Natural killer cell (primary cell): ENCODE measurements at regions not wholly inside any gene's neighbourhood (a gene's known extent, or its start where the extent isn't known, plus 50 kb on each side); places are given as distances from the start of the nearest gene placed in this dataset.

ENCODE experiments used
- ATAC-seq, 3 donors: fragments of 150-1000 bp in 2 of 3; fragments of 200-7000 bp in 1 of 3; cut with Tn5 transposase; 1 replicate in 1 of 3; 2 replicates in 2 of 3; pipeline ENCODE4 v1.10.0; 2021; ENCODE audit warnings: mild to moderate bottlenecking in 2 of 3, moderate library complexity in 2 of 3
- DNase-seq, 2 donors: peaks; one replicate each; pipeline versions ENCODE4 v3.0.0 to v3.0.0-alpha.2; 2013 to 2021; ENCODE audit warnings: mixed read lengths in 1 of 2
- H3K27ac ChIP-seq: one replicate; pipeline ENCODE4 v1.5.1; 2013; ENCODE audit warnings: mild to moderate bottlenecking, low read length
- H3K27me3 ChIP-seq: one replicate; pipeline ENCODE4 v1.6.1; 2013; ENCODE audit warnings: low read length; ENCODE audit not compliant: control insufficient read depth, insufficient read depth
- H3K36me3 ChIP-seq: one replicate; pipeline ENCODE4 v1.6.1; 2013; ENCODE audit warnings: low read length; ENCODE audit not compliant: control insufficient read depth, insufficient read depth
- H3K4me1 ChIP-seq: one replicate; pipeline ENCODE4 v1.6.1; 2013; ENCODE audit warnings: low read length; ENCODE audit not compliant: control insufficient read depth, insufficient read depth
- H3K4me3 ChIP-seq: one replicate; pipeline ENCODE4 v1.5.1; 2013; ENCODE audit warnings: low read length
- H3K9me3 ChIP-seq: one replicate; pipeline ENCODE4 v1.6.1; 2013; ENCODE audit warnings: low read length; ENCODE audit not compliant: control insufficient read depth, insufficient read depth
- H3K27ac Mint-ChIP-seq, 2 donors: one replicate each; pipeline ENCODE4 v1.8.0; 2022; ENCODE audit warnings: mild to moderate bottlenecking in 2 of 2, mixed read lengths in 2 of 2, moderate library complexity in 1 of 2
- H3K27me3 Mint-ChIP-seq, 2 donors: one replicate each; pipeline ENCODE4 v1.8.0; 2022; ENCODE audit warnings: low read depth in 2 of 2, mixed read lengths in 2 of 2
- H3K36me3 Mint-ChIP-seq: one replicate; pipeline ENCODE4 v1.8.0; 2022; ENCODE audit warnings: mixed read lengths
- H3K4me1 Mint-ChIP-seq, 2 donors: one replicate each; pipeline ENCODE4 v1.8.0; 2022; ENCODE audit warnings: mixed read lengths in 2 of 2
- H3K4me3 Mint-ChIP-seq: one replicate; pipeline ENCODE4 v1.8.0; 2022; ENCODE audit warnings: mild to moderate bottlenecking, moderate library complexity, mixed read lengths
- H3K9me3 Mint-ChIP-seq, 2 donors: one replicate each; pipeline ENCODE4 v1.8.0; 2022; ENCODE audit warnings: mixed read lengths in 2 of 2
- WGBS: methylation state at CpG from one replicate; pipeline ENCODE4 v1.1.7; 2013; ENCODE audit warnings: missing lambda C conversion rate; ENCODE audit not compliant: insufficient coverage; 5-methylcytosine and 5-hydroxymethylcytosine counted together
- intact Hi-C: fragments of 100-400 bp; cut with micrococcal nuclease; formaldehyde crosslinking; loops from one replicate; pipeline ENCODE4 v1.14.2; 2022
- TF ChIP-seq, protein P1 (sequence below): fragments of 200-600 bp; IDR thresholded peaks from one replicate; pipeline ENCODE4 v1.8.0; 2022; ENCODE audit warnings: antibody characterized with exemption

DNA sequence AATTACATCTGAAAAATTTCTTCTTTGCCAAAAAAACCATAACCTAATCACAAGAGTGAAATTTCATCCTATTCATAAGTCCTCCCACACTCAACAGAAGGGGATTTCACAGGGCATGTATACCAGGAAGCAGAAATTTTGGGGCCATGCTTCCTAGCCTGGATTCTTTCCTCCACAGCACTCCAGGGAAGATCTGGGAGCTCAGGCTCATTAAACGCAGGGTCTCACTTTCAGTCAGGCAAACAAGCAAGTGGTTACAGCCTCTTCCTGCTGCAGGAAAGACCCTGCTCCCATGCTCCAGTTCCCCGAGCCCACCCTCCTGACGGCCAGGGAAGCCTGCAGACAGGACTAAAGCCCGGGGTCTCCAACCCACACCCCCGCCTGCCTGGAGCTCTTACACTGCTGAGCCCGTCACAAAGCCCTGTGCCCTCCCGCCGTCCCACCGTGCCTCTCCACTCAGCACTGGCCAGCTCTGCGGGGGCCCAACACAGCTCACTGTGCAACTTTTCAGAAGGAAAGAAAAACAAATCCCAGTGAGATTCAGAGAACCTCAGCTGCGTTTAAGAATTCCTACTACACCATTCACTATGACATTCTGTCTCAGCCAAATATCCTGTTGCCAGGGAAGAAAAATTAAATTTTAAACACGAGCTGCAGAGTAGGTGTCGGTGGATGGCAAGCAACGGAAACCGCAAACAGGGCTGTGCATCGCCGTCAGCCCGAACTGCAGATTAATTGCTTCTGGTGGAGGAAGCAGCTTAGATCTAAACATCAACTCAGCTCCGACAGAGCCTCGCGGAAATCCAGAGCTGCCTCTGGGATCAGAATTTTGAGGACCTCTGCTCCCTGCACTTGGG lies 106.7 kb upstream of the SFSWAP start:
- Histone ChIP-seq H3K4me1 (peaks cover 56% of the 10 kb centered on the region), H3K4me3 (peak overlapping the region; percentile 18), H3K9me3 (no peaks in the 10 kb centered on the region), H3K27me3 (no peaks in the 10 kb centered on the region), H3K27ac (peak overlapping the region; percentile 72), H3K36me3 (no peaks in the 10 kb centered on the region)
- 4% methylated on average over 21 of the region's 21 CpGs for WGBS
- intact Hi-C loops: loop anchor here (10.0 kb wide), 1 partner anchor 111 kb away; the partner anchor contains the start of gene SFSWAP
- H3K36me3 Mint-ChIP-seq: no peaks in the 10 kb centered on the region
- H3K9me3 Mint-ChIP-seq: no peaks in the 10 kb centered on the region
- peak overlapping the region; percentile 70 to 80 for H3K27ac Mint-ChIP-seq
- peaks cover 78 to 86% of the 10 kb centered on the region in 2 donors for H3K4me1 Mint-ChIP-seq
- TF ChIP-seq, protein P1, sequence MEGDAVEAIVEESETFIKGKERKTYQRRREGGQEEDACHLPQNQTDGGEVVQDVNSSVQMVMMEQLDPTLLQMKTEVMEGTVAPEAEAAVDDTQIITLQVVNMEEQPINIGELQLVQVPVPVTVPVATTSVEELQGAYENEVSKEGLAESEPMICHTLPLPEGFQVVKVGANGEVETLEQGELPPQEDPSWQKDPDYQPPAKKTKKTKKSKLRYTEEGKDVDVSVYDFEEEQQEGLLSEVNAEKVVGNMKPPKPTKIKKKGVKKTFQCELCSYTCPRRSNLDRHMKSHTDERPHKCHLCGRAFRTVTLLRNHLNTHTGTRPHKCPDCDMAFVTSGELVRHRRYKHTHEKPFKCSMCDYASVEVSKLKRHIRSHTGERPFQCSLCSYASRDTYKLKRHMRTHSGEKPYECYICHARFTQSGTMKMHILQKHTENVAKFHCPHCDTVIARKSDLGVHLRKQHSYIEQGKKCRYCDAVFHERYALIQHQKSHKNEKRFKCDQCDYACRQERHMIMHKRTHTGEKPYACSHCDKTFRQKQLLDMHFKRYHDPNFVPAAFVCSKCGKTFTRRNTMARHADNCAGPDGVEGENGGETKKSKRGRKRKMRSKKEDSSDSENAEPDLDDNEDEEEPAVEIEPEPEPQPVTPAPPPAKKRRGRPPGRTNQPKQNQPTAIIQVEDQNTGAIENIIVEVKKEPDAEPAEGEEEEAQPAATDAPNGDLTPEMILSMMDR: no peak
- DNase-seq (peak in 1 of 2 donors; percentile 73), ATAC-seq (peak; percentile 67 to 81 (median 69))
- H3K27me3 Mint-ChIP-seq: no peaks in the 10 kb centered on the region
- peak overlapping the region; percentile 86 for H3K4me3 Mint-ChIP-seq

DNA sequence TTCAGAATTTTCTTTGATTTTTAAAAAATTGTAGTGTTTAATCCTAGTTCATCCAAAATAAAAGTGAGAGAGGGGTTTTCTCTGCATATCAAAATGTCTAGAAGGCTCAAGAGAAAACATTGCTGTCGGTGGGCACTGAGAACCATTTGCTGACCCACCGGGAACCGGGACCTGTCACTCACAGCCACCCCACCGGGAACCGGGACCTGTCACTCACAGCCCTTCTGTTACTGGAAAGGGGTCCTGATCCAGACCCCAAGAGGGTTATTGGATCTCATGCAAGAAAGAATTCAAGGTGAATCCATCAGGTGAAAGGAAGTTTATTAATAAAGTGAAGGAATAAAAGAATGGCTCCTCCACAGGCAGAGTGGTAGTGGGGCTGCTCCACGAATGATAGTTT lies 106.0 kb upstream of the SFSWAP start:
- WGBS: 43% methylated on average over 6 of the region's 6 CpGs
- DNase-seq (no peak), ATAC-seq (no peak)
- Mint-ChIP-seq H3K36me3 (no peaks in the 10 kb centered on the region), H3K4me3 (peak overlapping the region; percentile 86), H3K4me1 (peaks cover 78 to 86% of the 10 kb centered on the region in 2 donors), H3K27ac (peak overlapping the region; percentile 70 to 80), H3K27me3 (no peaks in the 10 kb centered on the region), H3K9me3 (no peaks in the 10 kb centered on the region)
- H3K4me3 ChIP-seq: no peak overlapping the region
- H3K27me3 ChIP-seq: no peaks in the 10 kb centered on the region
- H3K36me3 ChIP-seq: no peaks in the 10 kb centered on the region
- H3K4me1 ChIP-seq: peaks cover 61% of the 10 kb centered on the region
- H3K27ac ChIP-seq: no peak overlapping the region
- TF ChIP-seq, protein P1: no peak
- no peaks in the 10 kb centered on the region for H3K9me3 ChIP-seq
- intact Hi-C loops: loop anchor here (10.0 kb wide), 1 partner anchor 110 kb away; the partner anchor contains the start of gene SFSWAP

DNA sequence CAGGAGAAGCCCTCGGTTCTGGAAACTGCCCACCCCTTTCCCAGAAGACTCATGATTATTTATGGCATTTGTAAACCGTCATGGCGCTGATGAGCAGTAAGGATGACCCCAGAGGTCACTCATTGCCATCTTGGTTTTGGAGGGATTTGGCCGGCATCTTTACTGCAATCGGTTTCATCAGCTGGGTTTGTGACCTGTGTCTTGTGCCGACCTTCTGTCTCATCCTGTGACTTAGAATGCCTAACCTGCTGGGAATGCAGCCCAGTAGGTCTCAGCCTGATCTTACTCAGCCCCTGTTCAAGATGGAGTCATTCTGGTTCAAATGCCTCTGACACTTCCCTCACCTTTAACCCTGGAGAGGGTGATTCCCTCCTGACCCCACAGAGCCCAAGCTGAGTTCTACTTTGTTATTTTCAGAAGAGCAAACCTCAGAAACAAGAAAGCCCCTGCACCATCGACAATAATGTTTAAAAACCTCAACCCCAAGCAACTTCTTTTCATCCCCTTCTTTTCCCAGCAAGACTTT lies 105.5 kb upstream of the SFSWAP start:
- Histone ChIP-seq H3K9me3 (no peaks in the 10 kb centered on the region), H3K36me3 (no peaks in the 10 kb centered on the region), H3K4me1 (peaks cover 62% of the 10 kb centered on the region), H3K27ac (no peak overlapping the region), H3K27me3 (no peaks in the 10 kb centered on the region), H3K4me3 (no peak overlapping the region)
- 86% methylated on average over 6 of the region's 7 CpGs for WGBS
- Mint-ChIP-seq H3K4me3 (peak overlapping the region; percentile 86), H3K4me1 (peaks cover 76 to 86% of the 10 kb centered on the region in 2 donors), H3K36me3 (no peaks in the 10 kb centered on the region), H3K27ac (peak overlapping the region in 1 of 2 donors; percentile 34), H3K27me3 (no peaks in the 10 kb centered on the region), H3K9me3 (no peaks in the 10 kb centered on the region)
- DNase-seq (no peak), ATAC-seq (no peak)
- TF ChIP-seq, protein P1: no peak
- intact Hi-C loops: loop anchor here (10.0 kb wide), 1 partner anchor 109 kb away; the partner anchor contains the start of gene SFSWAP
